Glomerular visceral epithelial cell (primary cell): ENCODE measurements at regions not wholly inside any gene's neighbourhood (a gene's known extent, or its start where the extent isn't known, plus 50 kb on each side); places are given as distances from the start of the nearest gene placed in this dataset.
"Not testable (repeated sequence)": the region's sequence is repeated elsewhere in the genome, so short reads cannot be mapped to it uniquely, and the experiment has no call there.

Experiments used
- DNase-seq: peaks from one replicate; pipeline ENCODE4 v3.0.0-alpha.2; 2016; ENCODE audit errors: extremely low spot score

- no peak for DNase-seq
Measured at GRCh38 chr7:106376026-106376799, 91.4 kb upstream of the NAMPT start.

GRCh38 chr7:106375499-106375898 lies 90.7 kb upstream of the NAMPT start:
- no peak for DNase-seq

GRCh38 chr7:106374437-106374836 lies 89.7 kb upstream of the NAMPT start:
- no peak for DNase-seq

- no peak for DNase-seq
Measured at GRCh38 chr7:106372595-106373318, 88.0 kb upstream of the NAMPT start.

DNA sequence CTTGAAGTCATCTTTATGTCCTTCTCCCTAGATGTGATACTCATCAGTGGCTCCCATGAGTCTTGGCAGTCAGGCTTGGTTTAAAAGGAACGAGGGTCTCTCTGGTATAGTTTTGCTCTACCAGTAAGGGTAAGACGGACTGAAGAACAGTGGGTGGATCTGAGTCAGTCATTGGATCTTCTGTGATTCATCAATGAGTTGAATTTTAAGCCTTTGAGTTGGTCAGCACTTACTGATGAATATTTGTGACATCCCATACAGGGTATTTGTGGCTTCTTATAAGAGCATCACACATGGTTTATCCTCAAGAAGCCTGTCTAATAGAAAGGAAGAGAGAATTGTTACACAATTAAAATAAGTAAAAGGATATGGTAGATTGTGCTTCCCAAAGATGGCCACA lies 87.3 kb upstream of the NAMPT start:
- no peak for DNase-seq

GRCh38 chr7:106371629-106372028 lies 86.8 kb upstream of the NAMPT start:
- no peak for DNase-seq

- DNase-seq = no peak
Measured at GRCh38 chr7:106370542-106370941, 85.8 kb upstream of the NAMPT start.

DNA sequence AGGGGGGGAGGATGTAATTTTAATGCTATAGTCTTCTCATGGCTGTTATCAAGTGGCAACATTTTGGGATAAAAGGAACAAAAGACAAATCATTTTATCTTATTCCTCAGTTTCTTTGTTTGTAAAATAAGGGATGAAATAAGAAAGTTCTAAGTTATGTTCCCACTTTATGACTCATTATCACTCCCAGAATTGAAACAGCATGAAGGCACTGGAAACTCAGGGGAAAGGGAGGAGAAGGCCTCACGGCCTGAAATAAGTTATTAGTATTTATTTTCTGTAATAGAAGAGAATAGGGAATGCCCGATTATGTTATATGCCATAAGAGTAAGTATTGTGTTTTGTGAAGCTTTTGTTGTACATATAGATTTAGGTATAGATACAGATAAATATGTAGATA lies 85.0 kb upstream of the NAMPT start:
- no peak for DNase-seq

GRCh38 chr7:106369352-106369751 lies 84.6 kb upstream of the NAMPT start:
- peak; percentile 54 for DNase-seq

- DNase-seq = no peak
Measured at GRCh38 chr7:106367664-106368063, 82.9 kb upstream of the NAMPT start.

DNA sequence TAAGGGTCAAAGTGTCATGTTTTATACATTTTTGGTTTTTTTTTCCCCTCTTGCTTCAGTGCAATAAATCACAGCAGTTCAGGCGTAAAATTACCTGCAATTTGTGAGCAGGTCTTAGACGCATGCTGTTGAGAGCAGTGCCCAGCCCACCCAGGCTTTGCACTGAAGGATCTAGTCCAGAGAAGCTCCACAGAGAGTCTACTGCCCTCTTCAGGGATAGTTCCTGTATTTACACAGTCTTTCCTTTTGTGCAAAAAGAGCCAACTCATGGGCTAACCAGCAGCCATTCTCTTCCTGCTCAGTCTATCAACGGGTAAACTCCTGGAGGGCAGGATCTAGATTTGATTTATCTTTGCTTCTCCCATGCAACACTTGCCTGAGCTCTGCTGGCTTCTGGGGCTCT lies 82.2 kb upstream of the NAMPT start:
- peak; percentile 8 for DNase-seq

GRCh38 chr7:106365252-106366005 lies 80.6 kb upstream of the NAMPT start:
- DNase-seq = no peak

- DNase-seq = not testable (repeated sequence)
Measured at GRCh38 chr7:106362507-106362906, 77.7 kb upstream of the NAMPT start.

DNA sequence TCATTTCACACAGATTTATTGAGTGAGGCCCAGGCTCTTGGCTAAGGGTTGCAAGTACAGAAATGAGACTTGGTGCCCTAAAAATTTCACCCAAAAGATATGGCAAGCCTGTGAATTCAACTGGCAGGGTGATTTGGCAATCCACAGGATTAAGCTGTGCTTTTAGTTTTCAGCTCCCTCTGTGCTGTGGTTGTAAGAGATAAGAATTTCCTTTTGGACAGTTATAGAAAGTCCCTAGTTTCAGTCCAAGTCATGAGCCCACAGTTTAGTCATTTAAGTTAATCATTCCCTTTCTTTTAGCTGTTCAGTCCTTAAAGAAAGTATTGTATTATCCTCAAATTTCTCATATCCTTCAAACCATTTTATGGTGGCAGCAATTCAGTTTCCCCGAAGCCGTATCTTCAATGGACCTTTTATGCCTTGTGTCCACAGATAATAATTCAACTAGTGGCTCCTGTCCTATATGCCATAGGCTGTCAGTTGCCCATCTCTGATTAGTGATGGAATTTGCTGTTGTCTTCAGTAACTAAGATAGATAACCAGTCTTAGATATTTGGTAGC lies 73.4 kb upstream of the NAMPT start:
- DNase-seq = peak; percentile 54

GRCh38 chr7:106357675-106358074 lies 72.9 kb upstream of the NAMPT start:
- DNase-seq = no peak

DNA sequence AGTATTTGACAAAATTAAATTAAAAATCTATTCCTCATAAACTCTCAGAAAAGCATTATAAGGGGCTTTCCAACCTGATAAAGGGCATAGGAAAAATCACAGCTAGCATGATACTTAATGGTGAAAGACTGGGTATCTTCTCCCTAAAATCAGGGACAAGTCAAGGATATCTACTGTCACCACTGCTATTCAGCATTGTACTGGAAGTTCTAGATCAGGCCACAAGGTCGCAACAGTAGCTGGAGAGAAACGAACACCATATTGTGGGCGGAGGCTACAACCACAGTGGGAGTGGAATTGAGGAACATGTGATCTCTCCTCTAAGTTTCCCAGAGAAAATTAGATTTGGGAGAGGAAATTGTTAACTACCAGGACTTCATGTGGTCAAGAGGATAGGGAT lies 70.0 kb upstream of the NAMPT start:
- no peak for DNase-seq

DNA sequence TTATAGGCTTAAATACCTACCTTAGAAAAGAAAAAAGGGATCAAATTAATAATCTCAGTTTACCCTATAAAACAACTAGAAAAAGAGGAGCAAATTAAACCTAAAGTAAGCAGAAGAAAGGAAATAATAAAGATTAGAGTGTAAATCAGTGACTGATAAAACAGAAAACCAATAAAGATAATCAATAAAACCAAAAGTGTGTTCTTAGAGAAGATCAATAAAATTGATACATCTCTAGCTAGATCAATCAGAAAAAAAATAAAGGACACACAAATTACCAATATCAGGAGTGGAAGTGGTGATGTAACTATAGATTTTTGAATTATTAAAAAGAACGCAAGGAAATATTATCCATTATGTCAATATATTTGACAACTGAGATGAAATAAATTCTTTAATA lies 69.2 kb upstream of the NAMPT start:
- no peak for DNase-seq

GRCh38 chr7:106348231-106348630 lies 63.4 kb upstream of the NAMPT start:
- DNase-seq = no peak

GRCh38 chr7:106347229-106347833 lies 62.5 kb upstream of the NAMPT start:
- DNase-seq = no peak

GRCh38 chr7:106346678-106347217 lies 62.0 kb upstream of the NAMPT start:
- peak; percentile 67 for DNase-seq

DNA sequence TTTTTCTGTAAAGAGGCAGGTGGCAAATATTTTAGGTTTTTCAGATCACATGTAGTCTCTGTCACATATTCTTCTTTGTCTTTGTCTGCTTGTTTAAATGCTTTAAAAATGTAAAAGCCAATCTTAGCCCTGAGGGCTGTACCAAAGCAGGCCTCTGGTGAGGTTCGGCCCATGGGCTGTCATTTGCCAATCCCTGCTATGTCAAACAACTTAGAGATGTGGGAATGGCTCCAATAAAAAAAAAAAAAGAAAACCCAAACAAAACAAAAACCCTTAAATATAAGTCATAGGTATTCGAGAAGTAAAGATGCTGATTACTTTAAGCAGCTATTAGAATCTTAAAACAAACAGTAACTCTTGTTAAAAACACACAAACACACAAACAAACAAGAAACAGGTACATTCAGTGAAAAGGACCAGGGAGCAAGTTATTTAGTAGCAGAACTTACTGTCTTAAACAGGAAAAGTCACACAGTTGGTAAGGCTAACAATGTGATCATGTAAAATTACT lies 61.4 kb upstream of the NAMPT start:
- DNase-seq = no peak
